ENCODE measurements at regions not wholly inside any gene's neighbourhood (a gene's known extent, or its start where the extent isn't known, plus 50 kb on each side); places are given as distances from the start of the nearest gene placed in this dataset.
"Not testable (repeated sequence)": the region's sequence is repeated elsewhere in the genome, so short reads cannot be mapped to it uniquely, and the experiment has no call there.

GRCh38 chr5:42949348-42950115 lies 90.6 kb downstream of the ANXA2R start:
- DNase-seq (ENCODE audit: low read depth): no peak

GRCh38 chr5:42948961-42949347 lies 91.2 kb downstream of the ANXA2R start:
- no peak for DNase-seq (ENCODE audit: low read depth)

GRCh38 chr5:42944989-42945388 lies 95.1 kb downstream of the ANXA2R start:
- DNase-seq (ENCODE audit: low read depth): peak; percentile 55

- DNase-seq (ENCODE audit: low read depth): no peak
Measured at GRCh38 chr5:42943931-42944631, 96.0 kb downstream of the ANXA2R start.

GRCh38 chr5:42940853-42941252 lies 99.3 kb downstream of the ANXA2R start:
- no peak for DNase-seq (ENCODE audit: low read depth)

GRCh38 chr5:42932011-42932410 lies 108.1 kb downstream of the ANXA2R start:
- DNase-seq (ENCODE audit: low read depth): not testable (repeated sequence)

GRCh38 chr5:42931451-42931850 lies 108.7 kb downstream of the ANXA2R start:
- not testable (repeated sequence) for DNase-seq (ENCODE audit: low read depth)

GRCh38 chr5:42930934-42931333 lies 109.2 kb downstream of the ANXA2R start:
- no peak for DNase-seq (ENCODE audit: low read depth)

GRCh38 chr5:42929871-42930270 lies 110.2 kb downstream of the ANXA2R start:
- DNase-seq (ENCODE audit: low read depth): no peak

- no peak for DNase-seq (ENCODE audit: low read depth)
Measured at GRCh38 chr5:42927730-42928129, 112.4 kb downstream of the ANXA2R start.

GRCh38 chr5:42924686-42925085 lies 113.0 kb upstream of the SELENOP start:
- no peak for DNase-seq (ENCODE audit: low read depth)

GRCh38 chr5:42924226-42924625 lies 112.5 kb upstream of the SELENOP start:
- no peak for DNase-seq (ENCODE audit: low read depth)

- no peak for DNase-seq (ENCODE audit: low read depth)
Measured at GRCh38 chr5:42923710-42924109, 112.0 kb upstream of the SELENOP start.

GRCh38 chr5:42919600-42919999 lies 107.9 kb upstream of the SELENOP start:
- DNase-seq (ENCODE audit: low read depth): no peak

GRCh38 chr5:42915306-42915866 lies 103.7 kb upstream of the SELENOP start:
- DNase-seq (ENCODE audit: low read depth): no peak

GRCh38 chr5:42912184-42912798 lies 100.6 kb upstream of the SELENOP start:
- no peak for DNase-seq (ENCODE audit: low read depth)

GRCh38 chr5:42908509-42909488 lies 97.1 kb upstream of the SELENOP start:
- peak; percentile 17 for DNase-seq (ENCODE audit: low read depth)

- DNase-seq (ENCODE audit: low read depth): no peak
Measured at GRCh38 chr5:42908086-42908485, 96.4 kb upstream of the SELENOP start.

- no peak for DNase-seq (ENCODE audit: low read depth)
Measured at GRCh38 chr5:42905827-42906226, 94.1 kb upstream of the SELENOP start.

- DNase-seq (ENCODE audit: low read depth): no peak
Measured at GRCh38 chr5:42900734-42901133, 89.0 kb upstream of the SELENOP start.

GRCh38 chr5:42898760-42899159 lies 87.1 kb upstream of the SELENOP start:
- no peak for DNase-seq (ENCODE audit: low read depth)

GRCh38 chr5:42896523-42896922 lies 84.8 kb upstream of the SELENOP start:
- no peak for DNase-seq (ENCODE audit: low read depth)
